NCI-H2171 treated with DMSO at 0.1 percent for 48 hours (cell line): ENCODE measurements at regions not wholly inside any gene's neighbourhood (a gene's known extent, or its start where the extent isn't known, plus 50 kb on each side); places are given as distances from the start of the nearest gene placed in this dataset.
"Not testable (repeated sequence)": the region's sequence is repeated elsewhere in the genome, so short reads cannot be mapped to it uniquely, and the experiment has no call there.

Source experiments
- DNase-seq: peaks from one replicate; lab custom pipeline; 2025; lab: John Stamatoyannopoulos, UW

DNA sequence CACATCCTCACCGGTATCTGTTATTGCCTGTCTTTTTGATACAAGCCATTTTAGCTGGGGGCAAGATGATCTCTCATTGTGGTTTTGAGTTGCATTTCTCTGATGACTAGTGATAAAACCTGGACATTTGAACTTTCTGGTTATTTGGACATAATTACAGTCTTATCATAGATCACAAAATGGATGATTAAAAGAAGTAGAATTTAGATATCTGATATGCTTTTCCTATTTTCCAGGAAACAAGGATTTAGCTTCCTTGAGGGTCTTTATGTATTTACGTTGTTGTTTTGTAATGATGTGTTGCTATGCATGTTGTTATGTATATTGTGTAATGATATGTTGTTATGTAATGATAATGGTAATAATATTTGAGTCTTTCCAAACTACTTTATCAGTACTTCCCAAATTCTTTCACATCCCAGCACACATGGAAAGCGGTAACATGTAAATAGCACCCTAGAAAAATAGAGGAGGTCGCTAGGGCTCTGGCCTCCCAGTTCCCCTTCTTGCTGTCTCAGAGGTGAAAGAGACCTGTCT, 53.8 kb downstream of the GJD2 start:
- no peak for DNase-seq

GRCh38 chr15:34699968-34700640, 54.7 kb downstream of the GJD2 start:
- DNase-seq: no peak

- no peak for DNase-seq
These were observed 58.3 kb downstream of the GJD2 start for GRCh38 chr15:34696506-34696905.

DNA sequence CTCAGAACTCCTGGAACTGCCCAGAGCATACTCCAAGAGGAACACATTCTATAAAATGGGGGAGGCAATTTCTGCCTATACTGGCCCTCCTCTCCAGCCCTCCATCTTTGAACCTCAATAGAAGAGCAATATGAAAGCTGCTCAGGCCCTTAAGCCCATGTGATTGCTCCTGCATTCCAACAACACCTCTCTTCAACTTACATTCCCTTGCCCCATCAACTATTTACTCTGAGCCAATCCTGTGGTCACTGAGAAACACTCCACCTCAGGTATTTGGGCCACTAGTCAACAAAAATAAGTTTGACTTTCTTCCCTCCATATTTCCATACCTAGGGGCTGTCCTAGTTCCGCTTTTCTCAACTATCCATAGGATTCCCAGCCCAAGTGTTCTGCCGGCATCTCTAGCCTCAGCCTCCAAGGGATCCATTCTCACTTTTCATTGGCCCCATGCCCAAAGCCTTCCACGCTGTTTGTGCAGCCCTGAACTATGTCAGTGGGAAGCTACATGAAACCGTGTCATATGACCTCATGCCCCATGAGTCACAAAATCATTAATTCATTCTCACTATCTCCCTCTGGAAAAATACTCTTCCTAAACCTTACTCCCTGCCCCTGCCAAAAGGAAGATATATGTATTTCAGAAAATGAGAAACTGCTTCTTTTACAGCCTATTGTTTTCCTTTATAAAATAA, 61.6 kb downstream of the GJD2 start:
- no peak for DNase-seq

DNA sequence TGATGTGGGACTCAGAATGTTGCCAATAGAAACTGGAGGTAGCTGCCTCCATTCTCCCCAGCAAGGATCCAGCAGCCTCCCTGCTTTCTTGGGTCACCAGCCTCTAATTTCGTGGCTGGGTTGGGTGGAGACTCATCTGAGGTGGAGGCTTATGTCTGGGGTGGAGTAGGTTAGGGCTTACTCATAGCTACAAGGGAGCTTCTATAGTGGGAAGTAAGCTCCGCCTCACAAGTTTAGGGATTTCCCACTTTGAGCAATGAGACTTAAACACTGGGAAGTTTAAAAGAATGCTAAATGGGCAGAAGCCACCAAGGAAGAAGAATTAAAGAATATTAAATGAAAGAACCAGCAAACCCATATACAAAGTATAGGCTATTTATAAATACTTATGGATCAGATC, 63.8 kb downstream of the GJD2 start:
- no peak for DNase-seq

GRCh38 chr15:34688699-34689098, 66.1 kb downstream of the GJD2 start:
- no peak for DNase-seq

- DNase-seq: no peak
These were observed 70.4 kb downstream of the GJD2 start for GRCh38 chr15:34684351-34684750.

GRCh38 chr15:34682674-34683073, 72.1 kb downstream of the GJD2 start:
- DNase-seq: no peak

GRCh38 chr15:34679291-34679690, 75.5 kb downstream of the GJD2 start:
- DNase-seq: no peak

DNA sequence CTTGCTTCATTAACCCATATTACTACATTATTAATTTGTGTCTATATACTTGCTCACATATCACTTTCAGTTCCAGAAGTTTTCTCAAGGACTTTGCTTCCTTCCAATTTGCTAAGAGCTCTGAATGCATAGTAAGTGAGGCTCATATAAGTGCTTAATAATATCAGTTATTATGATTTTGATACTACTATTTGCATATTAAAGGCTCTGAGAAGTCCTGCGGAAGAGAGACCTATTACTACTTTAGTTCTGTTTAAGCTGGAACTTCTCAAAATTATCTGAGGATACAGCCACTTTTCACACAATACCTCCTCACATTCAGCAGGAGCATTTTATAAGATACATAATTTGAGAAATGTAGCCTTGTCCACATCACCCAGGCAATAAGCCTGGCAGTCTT, 81.6 kb downstream of the GJD2 start:
- DNase-seq: no peak

DNA sequence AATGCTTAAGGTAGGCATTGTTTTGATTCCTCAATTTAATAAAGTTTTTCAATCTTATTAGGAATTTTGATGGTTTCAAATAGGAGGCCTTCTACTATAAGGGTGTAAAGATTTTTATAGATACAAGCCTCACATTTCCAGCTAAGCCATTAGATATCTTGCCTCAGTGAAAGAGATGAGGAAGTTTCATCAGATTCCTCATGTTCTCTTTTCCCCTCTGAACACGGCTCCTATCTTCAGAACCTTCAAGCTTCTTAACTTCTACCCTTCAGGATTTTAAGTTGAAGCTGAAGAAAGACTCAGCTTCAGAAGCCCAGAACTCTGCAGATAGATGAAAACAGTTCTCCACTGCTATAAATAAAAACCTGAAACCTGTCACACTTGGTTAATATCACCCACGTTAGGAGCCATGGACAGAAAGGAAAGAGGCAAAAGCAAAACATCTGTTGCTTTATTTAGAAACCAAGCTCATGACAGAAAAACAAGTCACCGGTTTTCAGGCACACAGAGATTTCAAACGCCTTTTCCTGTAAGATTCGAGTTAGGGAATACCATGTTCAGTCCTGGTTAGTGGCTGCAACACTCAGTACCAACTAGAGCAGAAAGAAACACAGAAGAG, 82.2 kb upstream of the GOLGA8B start:
- no peak for DNase-seq

DNA sequence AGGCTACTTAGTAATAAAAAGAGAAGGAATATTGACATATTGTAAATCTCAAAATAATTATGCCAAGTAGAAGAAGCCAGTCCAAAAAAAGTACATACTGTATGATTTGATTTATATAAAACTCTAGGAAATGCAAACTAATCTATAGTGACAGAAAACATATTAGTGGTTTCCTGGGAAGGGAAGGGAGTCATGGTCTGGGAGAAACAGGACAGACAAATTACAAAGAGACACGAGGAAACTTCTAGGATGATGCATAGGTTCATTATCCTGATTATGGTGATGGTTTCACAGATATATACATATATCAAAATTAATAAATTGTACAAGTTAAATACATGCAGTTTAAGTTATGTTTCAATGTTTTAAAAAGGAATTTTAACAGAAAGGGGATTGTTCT, 81.0 kb upstream of the GOLGA8B start:
- DNase-seq: no peak

DNA sequence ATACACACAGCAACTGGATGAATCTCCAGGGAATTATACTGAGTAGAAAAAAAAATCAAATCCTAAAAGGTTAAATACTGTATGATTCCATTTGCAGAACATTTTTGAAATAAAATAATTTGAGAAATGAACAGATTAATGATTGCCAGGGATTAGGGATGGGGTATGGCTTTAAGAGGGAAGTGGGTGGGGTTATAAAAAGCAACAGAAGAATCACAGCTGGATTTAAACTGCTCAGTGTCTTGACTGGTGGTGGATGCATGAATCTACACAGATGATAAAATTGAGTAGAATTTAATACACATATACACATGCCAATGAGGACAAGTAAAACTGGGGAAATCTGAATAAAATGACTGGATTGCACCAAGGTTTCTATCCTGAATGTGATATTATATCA, 79.7 kb upstream of the GOLGA8B start:
- no peak for DNase-seq

- no peak for DNase-seq
These were observed 75.6 kb upstream of the GOLGA8B start for GRCh38 chr15:34659056-34659455.

GRCh38 chr15:34657469-34658127, 74.1 kb upstream of the GOLGA8B start:
- DNase-seq: no peak

GRCh38 chr15:34656005-34656796, 72.8 kb upstream of the GOLGA8B start:
- DNase-seq: no peak

GRCh38 chr15:34655326-34655725, 71.9 kb upstream of the GOLGA8B start:
- DNase-seq: no peak

- no peak for DNase-seq
These were observed 71.2 kb upstream of the GOLGA8B start for GRCh38 chr15:34654625-34655024.

DNA sequence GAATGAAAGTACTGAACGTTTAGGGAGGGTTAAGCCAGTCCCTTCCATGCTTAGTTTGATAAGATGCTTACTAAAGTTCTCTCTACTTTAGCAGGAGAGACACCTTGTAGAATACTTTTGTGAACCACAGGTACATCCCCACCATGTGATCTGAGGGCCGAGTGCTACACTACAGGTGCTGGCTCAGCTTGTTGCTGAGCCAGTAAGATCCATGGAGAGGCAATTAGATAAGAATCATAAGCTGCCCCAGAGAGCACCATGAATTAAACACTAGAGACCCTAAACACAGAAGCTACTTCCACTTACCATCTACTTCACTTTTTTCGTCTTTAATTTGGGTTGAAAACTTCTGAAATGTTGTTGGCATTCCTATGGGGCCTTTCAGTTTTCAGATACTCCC, 70.5 kb upstream of the GOLGA8B start:
- DNase-seq: no peak

DNA sequence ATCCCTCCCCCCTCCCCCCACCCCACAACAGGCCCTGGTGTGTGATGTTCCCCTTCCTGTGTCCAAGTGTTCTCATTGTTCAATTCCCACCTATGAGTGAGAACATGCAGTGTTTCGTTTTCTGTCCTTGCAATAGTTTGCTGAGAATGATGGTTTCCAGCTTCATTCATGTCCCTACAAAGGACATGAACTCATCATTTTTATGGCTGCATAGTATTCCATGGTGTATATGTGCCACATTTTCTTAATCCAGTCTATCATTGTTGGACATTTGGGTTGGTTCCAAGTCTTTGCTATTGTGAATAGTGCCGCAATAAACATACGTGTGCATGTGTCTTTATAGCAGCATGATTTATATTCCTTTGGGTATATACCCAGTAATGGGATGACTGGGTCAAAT, 69.9 kb upstream of the GOLGA8B start:
- not testable (repeated sequence) for DNase-seq

GRCh38 chr15:34652726-34653033, 69.2 kb upstream of the GOLGA8B start:
- no peak for DNase-seq
